ENCODE measurements at regions not wholly inside any gene's neighbourhood (a gene's known extent, or its start where the extent isn't known, plus 50 kb on each side); places are given as distances from the start of the nearest gene placed in this dataset.

- TF ChIP-seq MAX (IDR thresholded peaks at IDR 0.05; ENCODE audit: insufficient read depth, insufficient read length): no peak
- no peak for TF ChIP-seq CTCF (IDR thresholded peaks at IDR 0.05; ENCODE audit: extremely low read depth in 1 of 2, insufficient read depth in 1 of 2, low read depth in 1 of 2, low read length in 2 of 2)
- TF ChIP-seq MYC (IDR thresholded peaks at IDR 0.05; ENCODE audit: low read depth, low read length): no peak
- no peak for TF ChIP-seq POLR2A (IDR thresholded peaks at IDR 0.05; ENCODE audit: low read depth, low read length)
- TF ChIP-seq POLR2AphosphoS5 (IDR thresholded peaks at IDR 0.05; ENCODE audit: insufficient read depth, low read depth, low read length): no peak
- no peak for TF ChIP-seq JUN (IDR thresholded peaks at IDR 0.05; ENCODE audit: borderline replicate concordance, insufficient read depth, insufficient read length, low read depth)
- TF ChIP-seq FOS (IDR thresholded peaks at IDR 0.05; ENCODE audit: borderline replicate concordance, insufficient read depth, low read length): no peak
- no peak for TF ChIP-seq EZH2 (IDR thresholded peaks at IDR 0.05; ENCODE audit: borderline replicate concordance, low read depth, low read length, severe bottlenecking)
Observed at GRCh38 chr4:1589098-1589497, 95.0 kb downstream of the FAM53A start.

Measured in endothelial cell of umbilical vein (primary cell).